ENCODE measurements at regions not wholly inside any gene's neighbourhood (a gene's known extent, or its start where the extent isn't known, plus 50 kb on each side); places are given as distances from the start of the nearest gene placed in this dataset.
A peak's percentile ranks its signal among the peaks of the same experiment; 100 is the strongest.

DNA sequence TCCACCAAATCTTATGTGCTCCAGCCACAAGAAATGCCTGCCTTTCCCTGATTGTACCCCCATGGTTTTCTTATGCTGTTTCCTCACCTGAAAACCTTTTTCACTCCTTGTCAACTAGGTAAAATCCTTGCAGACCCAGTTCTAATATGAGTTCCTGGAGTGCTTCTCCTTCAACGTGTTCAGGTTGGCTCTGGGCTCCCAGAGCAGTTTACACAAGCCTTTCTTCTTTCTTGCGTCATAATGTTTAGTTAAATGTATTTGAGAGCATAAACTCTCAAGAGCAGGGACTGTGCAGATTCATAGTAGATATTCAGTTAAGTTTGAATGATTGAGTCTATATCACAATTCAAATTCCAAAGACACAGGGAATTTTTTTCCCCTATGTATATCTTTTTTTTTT lies 484.8 kb upstream of the CCDC196 start:
- H3K4me3 Mint-ChIP-seq (ENCODE audit: unreplicated experiment) = peak overlapping the region; percentile 12
- no peak for DNase-seq (ENCODE audit: low spot score)
- TF ChIP-seq, protein P1, sequence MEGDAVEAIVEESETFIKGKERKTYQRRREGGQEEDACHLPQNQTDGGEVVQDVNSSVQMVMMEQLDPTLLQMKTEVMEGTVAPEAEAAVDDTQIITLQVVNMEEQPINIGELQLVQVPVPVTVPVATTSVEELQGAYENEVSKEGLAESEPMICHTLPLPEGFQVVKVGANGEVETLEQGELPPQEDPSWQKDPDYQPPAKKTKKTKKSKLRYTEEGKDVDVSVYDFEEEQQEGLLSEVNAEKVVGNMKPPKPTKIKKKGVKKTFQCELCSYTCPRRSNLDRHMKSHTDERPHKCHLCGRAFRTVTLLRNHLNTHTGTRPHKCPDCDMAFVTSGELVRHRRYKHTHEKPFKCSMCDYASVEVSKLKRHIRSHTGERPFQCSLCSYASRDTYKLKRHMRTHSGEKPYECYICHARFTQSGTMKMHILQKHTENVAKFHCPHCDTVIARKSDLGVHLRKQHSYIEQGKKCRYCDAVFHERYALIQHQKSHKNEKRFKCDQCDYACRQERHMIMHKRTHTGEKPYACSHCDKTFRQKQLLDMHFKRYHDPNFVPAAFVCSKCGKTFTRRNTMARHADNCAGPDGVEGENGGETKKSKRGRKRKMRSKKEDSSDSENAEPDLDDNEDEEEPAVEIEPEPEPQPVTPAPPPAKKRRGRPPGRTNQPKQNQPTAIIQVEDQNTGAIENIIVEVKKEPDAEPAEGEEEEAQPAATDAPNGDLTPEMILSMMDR (IDR thresholded peaks at IDR 0.05; ENCODE audit: unreplicated experiment) = no peak
- peaks cover 20% of the 10 kb centered on the region for H3K36me3 Mint-ChIP-seq (ENCODE audit: low read depth, unreplicated experiment)
- peaks cover 4% of the 10 kb centered on the region for H3K27me3 Mint-ChIP-seq (ENCODE audit: unreplicated experiment)
- no peak overlapping the region for H3K27ac Mint-ChIP-seq (ENCODE audit: unreplicated experiment)
- peaks cover 19% of the 10 kb centered on the region for H3K9me3 Mint-ChIP-seq (ENCODE audit: unreplicated experiment)
- H3K4me1 Mint-ChIP-seq (ENCODE audit: unreplicated experiment) = peaks cover 8% of the 10 kb centered on the region

DNA sequence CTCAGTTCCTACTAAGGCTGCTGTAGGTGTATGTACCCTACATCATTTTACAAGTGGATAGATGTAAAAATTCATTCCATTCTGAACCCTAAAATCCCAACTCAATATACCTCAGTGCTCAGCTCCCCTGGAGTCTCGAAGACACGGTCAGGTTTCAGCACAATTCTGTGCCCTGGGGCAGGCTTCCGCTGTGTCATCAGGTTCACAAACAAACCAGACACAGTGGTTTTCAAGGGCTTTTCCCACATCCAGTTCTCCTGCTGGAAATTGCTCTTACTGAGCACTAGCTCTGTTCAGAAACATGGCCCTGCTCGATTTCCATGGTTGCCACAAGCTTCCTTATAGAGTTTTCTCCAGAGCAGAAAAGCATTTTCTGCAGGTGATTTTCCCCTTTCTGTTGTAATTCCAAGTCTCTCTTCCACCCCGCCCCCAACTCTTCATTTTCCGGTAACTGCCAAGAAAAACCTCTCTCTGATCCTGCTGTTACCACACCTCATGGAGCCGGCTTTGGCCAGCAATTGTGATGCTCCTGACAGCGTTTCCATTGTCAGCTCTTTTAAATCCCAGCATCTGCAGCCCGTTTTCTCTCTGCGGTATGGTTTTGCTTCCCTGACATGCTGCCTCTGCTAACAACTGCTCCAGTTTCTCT lies 483.0 kb upstream of the CCDC196 start:
- Mint-ChIP-seq H3K27me3 (ENCODE audit: unreplicated experiment) (peaks cover 4% of the 10 kb centered on the region), H3K4me1 (ENCODE audit: unreplicated experiment) (peaks cover 15% of the 10 kb centered on the region), H3K36me3 (ENCODE audit: low read depth, unreplicated experiment) (peaks cover 16% of the 10 kb centered on the region), H3K9me3 (ENCODE audit: unreplicated experiment) (peaks cover 19% of the 10 kb centered on the region), H3K4me3 (ENCODE audit: unreplicated experiment) (no peak overlapping the region), H3K27ac (ENCODE audit: unreplicated experiment) (no peak overlapping the region)
- TF ChIP-seq, protein P1 (IDR thresholded peaks at IDR 0.05; ENCODE audit: unreplicated experiment) = no peak
- no peak for DNase-seq (ENCODE audit: low spot score)

DNA sequence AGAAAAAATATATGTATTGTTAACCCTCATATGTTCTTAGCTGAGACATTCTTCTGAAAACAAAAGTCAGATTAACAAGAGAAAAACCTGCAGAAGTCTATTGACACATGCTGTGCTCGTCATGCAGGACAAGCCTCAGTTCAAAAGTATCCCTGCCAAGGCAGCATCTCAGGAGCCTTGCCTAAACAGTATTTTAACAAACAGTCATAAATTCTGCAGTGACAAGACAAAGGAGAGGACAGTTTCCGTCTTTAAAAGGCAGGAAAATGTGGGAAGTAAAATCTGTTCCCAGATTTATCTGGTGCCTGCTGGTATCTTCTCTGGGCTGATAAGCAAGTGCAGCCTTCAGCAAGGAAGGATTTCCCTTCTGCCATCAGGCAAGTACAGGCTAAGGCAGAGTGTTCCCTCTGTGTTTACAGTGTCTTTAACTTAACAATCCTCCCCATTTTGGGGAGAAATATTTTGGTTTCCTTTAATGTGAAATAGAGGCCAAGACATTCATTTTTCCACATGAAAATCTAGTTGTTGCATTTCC lies 480.2 kb upstream of the CCDC196 start:
- Mint-ChIP-seq H3K36me3 (ENCODE audit: low read depth, unreplicated experiment) (peaks cover 5% of the 10 kb centered on the region), H3K9me3 (ENCODE audit: unreplicated experiment) (peaks cover 10% of the 10 kb centered on the region), H3K27me3 (ENCODE audit: unreplicated experiment) (peaks cover 2% of the 10 kb centered on the region), H3K4me3 (ENCODE audit: unreplicated experiment) (no peak overlapping the region), H3K27ac (ENCODE audit: unreplicated experiment) (no peak overlapping the region), H3K4me1 (ENCODE audit: unreplicated experiment) (peaks cover 15% of the 10 kb centered on the region)
- TF ChIP-seq, protein P1 (IDR thresholded peaks at IDR 0.05; ENCODE audit: unreplicated experiment) = no peak
- no peak for DNase-seq (ENCODE audit: low spot score)

DNA sequence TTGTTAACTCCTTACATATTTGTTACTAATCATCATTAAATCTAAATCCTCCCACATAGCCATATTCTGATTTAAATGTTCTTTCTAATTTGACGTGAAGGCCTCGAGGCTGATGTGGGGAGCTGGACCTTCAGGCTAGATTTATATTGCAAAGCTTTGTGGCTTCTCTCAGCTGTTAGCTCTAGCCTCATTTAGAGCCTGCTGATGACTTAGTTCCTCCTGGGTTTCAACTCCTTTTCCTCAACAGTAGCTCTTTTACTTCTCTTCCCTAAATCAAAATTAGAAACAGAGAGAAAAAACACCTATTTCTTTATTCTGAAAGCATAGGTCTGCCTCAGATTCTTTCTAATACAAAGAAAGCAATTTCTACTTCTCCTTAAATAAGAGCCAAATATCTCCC lies 477.5 kb upstream of the CCDC196 start:
- DNase-seq (ENCODE audit: low spot score) = no peak
- Mint-ChIP-seq H3K27me3 (ENCODE audit: unreplicated experiment) (peaks cover 2% of the 10 kb centered on the region), H3K4me1 (ENCODE audit: unreplicated experiment) (peaks cover 15% of the 10 kb centered on the region), H3K27ac (ENCODE audit: unreplicated experiment) (no peak overlapping the region), H3K4me3 (ENCODE audit: unreplicated experiment) (no peak overlapping the region), H3K36me3 (ENCODE audit: low read depth, unreplicated experiment) (peaks cover 5% of the 10 kb centered on the region), H3K9me3 (ENCODE audit: unreplicated experiment) (peaks cover 5% of the 10 kb centered on the region)
- TF ChIP-seq, protein P1 (IDR thresholded peaks at IDR 0.05; ENCODE audit: unreplicated experiment) = no peak

DNA sequence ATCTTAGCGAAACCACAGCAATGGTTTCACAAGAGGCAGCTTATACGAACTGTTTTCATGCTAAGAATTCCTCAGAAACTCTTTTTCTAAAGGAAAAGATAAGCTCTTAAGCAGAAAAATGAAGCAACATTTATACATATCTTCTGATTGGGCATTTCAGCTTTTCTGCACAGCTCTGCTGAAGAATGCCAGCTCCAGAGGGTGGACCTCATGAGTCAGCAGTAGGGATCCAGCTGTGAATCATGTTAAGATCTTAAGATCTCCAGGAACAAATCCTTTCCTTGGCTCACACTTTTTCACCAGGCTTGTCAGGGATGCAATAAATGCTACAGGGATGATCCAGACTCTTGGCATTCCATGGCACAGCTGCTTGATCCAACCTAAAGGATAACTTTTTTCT lies 477.1 kb upstream of the CCDC196 start:
- Mint-ChIP-seq H3K4me3 (ENCODE audit: unreplicated experiment) (no peak overlapping the region), H3K9me3 (ENCODE audit: unreplicated experiment) (peaks cover 5% of the 10 kb centered on the region), H3K27ac (ENCODE audit: unreplicated experiment) (no peak overlapping the region), H3K4me1 (ENCODE audit: unreplicated experiment) (peaks cover 15% of the 10 kb centered on the region), H3K36me3 (ENCODE audit: low read depth, unreplicated experiment) (peaks cover 5% of the 10 kb centered on the region), H3K27me3 (ENCODE audit: unreplicated experiment) (peaks cover 4% of the 10 kb centered on the region)
- no peak for DNase-seq (ENCODE audit: low spot score)
- TF ChIP-seq, protein P1 (IDR thresholded peaks at IDR 0.05; ENCODE audit: unreplicated experiment) = no peak
